Activated CD8-positive, alpha-beta T cell treated with anti-CD3 and anti-CD28 coated beads, Interleukin-2, amount 10 ng/mL, durations not matched to agents 7 days and 5 days (primary cell): ENCODE measurements at regions not wholly inside any gene's neighbourhood (a gene's known extent, or its start where the extent isn't known, plus 50 kb on each side); places are given as distances from the start of the nearest gene placed in this dataset.
"Not testable (repeated sequence)": the region's sequence is repeated elsewhere in the genome, so short reads cannot be mapped to it uniquely, and the experiment has no call there.

Source experiments
- ATAC-seq: fragments of 150-1000 bp; cut with Tn5 transposase; one replicate; pipeline ENCODE4 v1.10.0; 2021; ENCODE audit warnings: moderate library complexity
- CTCF ChIA-PET: fragments of 350-600 bp; sonication (Branson Sonifier 250); formaldehyde crosslinking; loops from one replicate; lab custom pipeline; 2021; ENCODE audit warnings: antibody characterized with exemption; lab: Charles Lee
- POLR2A ChIA-PET: fragments of 350-600 bp; sonication (Branson Sonifier 250); formaldehyde crosslinking; loops from one replicate; lab custom pipeline; 2021; ENCODE audit warnings: antibody characterized with exemption; lab: Charles Lee
- DNase-seq: peaks from one replicate; pipeline ENCODE4 v3.0.0-alpha.2; 2020
- H3K27ac Mint-ChIP-seq: one replicate; pipeline ENCODE4 v1.8.0; 2021; ENCODE audit warnings: mild to moderate bottlenecking, mixed read lengths
- H3K27me3 Mint-ChIP-seq: one replicate; pipeline ENCODE4 v1.8.0; 2021; ENCODE audit warnings: low read depth, mixed read lengths
- H3K36me3 Mint-ChIP-seq: one replicate; pipeline ENCODE4 v1.8.0; 2021; ENCODE audit warnings: low read depth, mixed read lengths
- H3K4me1 Mint-ChIP-seq: one replicate; pipeline ENCODE4 v1.8.0; 2021; ENCODE audit warnings: low read depth, mixed read lengths
- H3K4me3 Mint-ChIP-seq: one replicate; pipeline ENCODE4 v1.8.0; 2021; ENCODE audit warnings: mild to moderate bottlenecking, mixed read lengths
- H3K9me3 Mint-ChIP-seq: one replicate; pipeline ENCODE4 v1.8.0; 2022; ENCODE audit warnings: mixed read lengths; ENCODE audit not compliant: insufficient read depth

DNA sequence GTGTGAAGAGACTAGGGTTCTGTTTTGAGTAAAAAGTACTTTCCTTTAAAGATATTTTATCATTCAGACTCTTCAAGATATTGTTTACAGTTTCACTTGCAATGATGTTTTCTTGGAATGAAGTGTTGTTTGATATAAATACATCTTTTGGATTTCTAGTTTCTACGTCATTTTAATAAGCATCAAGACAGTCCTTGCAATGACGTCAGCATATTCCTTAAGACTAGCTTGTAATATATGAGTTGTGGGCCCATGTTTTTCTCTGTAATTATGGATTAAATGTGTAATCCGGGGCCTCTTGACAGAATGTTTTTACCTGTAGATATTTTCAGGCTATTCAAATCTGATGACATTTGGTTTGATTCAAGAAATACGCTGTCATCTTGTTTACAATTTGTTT, 66.1 kb downstream of the RBMX2 start:
- DNase-seq: no peak
- H3K27me3 Mint-ChIP-seq: no peaks in the 10 kb centered on the region
- POLR2A ChIA-PET: no interaction called here
- H3K4me1 Mint-ChIP-seq: no peaks in the 10 kb centered on the region
- CTCF ChIA-PET: no interaction called here
- no peak for ATAC-seq
- no peak overlapping the region for H3K4me3 Mint-ChIP-seq
- no peak overlapping the region for H3K27ac Mint-ChIP-seq
- no peaks in the 10 kb centered on the region for H3K36me3 Mint-ChIP-seq
- H3K9me3 Mint-ChIP-seq: no peaks in the 10 kb centered on the region

GRCh38 chrX:130468395-130468923, 66.7 kb downstream of the RBMX2 start:
- no peak overlapping the region for H3K4me3 Mint-ChIP-seq
- no peak overlapping the region for H3K27ac Mint-ChIP-seq
- ATAC-seq: no peak

DNA sequence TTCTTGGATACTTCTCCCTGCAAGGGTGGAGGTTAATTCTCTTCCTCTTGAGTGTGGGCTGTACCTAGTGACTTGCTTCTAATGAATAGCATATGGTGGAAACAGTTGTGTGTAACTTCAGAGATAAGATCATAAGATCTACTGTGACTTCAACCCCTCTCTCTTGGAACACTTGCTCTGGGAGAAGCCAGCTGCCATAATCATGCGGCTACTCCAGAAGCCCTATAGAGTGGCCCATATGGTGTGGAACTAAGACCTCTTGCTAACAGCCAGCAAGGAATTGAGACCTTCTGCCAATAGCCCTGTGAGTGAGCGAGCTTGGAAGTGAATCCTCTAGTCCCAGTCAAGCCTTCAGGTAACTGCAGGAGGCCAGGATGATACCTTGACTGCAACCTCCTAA, 81.1 kb downstream of the RBMX2 start:
- CTCF ChIA-PET: no interaction called here
- Mint-ChIP-seq H3K27ac (no peak overlapping the region), H3K36me3 (no peaks in the 10 kb centered on the region), H3K27me3 (peaks cover 5% of the 10 kb centered on the region), H3K4me1 (no peaks in the 10 kb centered on the region), H3K4me3 (no peak overlapping the region), H3K9me3 (no peaks in the 10 kb centered on the region)
- POLR2A ChIA-PET: no interaction called here
- no peak for DNase-seq
- no peak for ATAC-seq

More at GRCh38 chrX:130468395-130468923, 66.7 kb downstream of the RBMX2 start:
- H3K4me1 Mint-ChIP-seq: no peaks in the 10 kb centered on the region
- no peaks in the 10 kb centered on the region for H3K9me3 Mint-ChIP-seq
- H3K36me3 Mint-ChIP-seq: no peaks in the 10 kb centered on the region
- DNase-seq: no peak
- no peaks in the 10 kb centered on the region for H3K27me3 Mint-ChIP-seq
- POLR2A ChIA-PET: no interaction called here
- CTCF ChIA-PET: no interaction called here

DNA sequence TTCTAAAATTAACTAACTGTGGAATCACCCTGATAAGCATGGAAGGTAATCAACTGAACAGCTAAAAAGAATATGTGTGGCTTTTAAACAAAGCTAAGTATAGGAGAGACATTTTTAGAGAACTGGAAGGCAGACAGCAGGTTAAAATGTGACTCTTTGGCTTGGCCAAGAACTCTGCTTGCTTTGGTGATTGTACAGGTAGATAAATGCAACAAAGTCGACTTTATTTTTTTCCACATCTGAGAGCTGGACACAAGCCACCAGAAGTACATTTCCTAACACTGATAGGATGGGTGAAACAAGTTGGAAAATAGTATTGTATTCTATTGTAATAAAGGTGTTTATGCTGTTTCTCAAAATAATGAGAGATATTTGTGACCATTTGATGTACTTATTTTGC, 84.1 kb downstream of the RBMX2 start:
- Mint-ChIP-seq H3K36me3 (no peaks in the 10 kb centered on the region), H3K9me3 (no peaks in the 10 kb centered on the region), H3K27me3 (peaks cover 5% of the 10 kb centered on the region), H3K4me3 (no peak overlapping the region), H3K27ac (no peak overlapping the region), H3K4me1 (no peaks in the 10 kb centered on the region)
- DNase-seq (no peak), ATAC-seq (no peak)
- ChIA-PET CTCF (no interaction called here), POLR2A (no interaction called here)

GRCh38 chrX:130495502-130495901, 93.7 kb downstream of the RBMX2 start:
- DNase-seq, ATAC-seq, CTCF ChIA-PET, H3K36me3 Mint-ChIP-seq, H3K27me3 Mint-ChIP-seq, H3K4me1 Mint-ChIP-seq, H3K4me3 Mint-ChIP-seq, H3K27ac Mint-ChIP-seq, H3K9me3 Mint-ChIP-seq, POLR2A ChIA-PET: not testable (repeated sequence)

GRCh38 chrX:130497531-130497930, 95.7 kb downstream of the RBMX2 start:
- Mint-ChIP-seq H3K4me3 (no peak overlapping the region), H3K36me3 (no peaks in the 10 kb centered on the region), H3K27me3 (no peaks in the 10 kb centered on the region), H3K9me3 (no peaks in the 10 kb centered on the region), H3K4me1 (no peaks in the 10 kb centered on the region), H3K27ac (no peak overlapping the region)
- CTCF ChIA-PET: no interaction called here
- ATAC-seq: no peak
- no peak for DNase-seq
- POLR2A ChIA-PET: no interaction called here

DNA sequence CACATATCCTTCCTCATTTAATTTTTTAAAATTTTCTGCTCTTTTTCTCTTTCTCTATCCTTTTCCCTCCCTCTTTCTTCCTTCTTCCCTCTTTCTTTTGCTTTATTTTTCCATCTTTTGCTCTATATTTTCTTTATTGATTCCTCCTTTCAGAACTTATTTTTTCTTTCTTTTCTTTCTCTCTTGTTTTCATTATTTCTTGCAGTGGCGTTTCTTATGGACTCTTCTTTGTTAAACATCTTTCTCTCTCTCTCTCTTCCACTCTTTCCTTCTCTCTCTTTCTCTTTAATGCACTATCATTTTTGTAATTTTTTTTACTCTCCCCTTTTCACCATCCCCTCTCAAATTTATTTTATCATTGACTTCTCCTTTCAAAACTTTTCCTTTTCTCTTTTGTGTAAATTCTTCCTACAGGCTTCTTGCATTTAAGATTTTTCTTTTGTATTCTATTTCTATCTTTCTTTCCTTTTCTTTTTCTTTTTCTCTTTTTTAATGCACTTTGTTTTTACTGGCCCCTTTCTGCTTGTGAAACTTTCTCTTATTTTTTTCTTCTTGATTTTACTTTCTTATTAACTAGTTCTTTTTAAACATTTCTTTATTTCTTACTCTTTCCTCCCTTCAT, 97.0 kb downstream of the RBMX2 start:
- no peak overlapping the region for H3K27ac Mint-ChIP-seq

GRCh38 chrX:130502016-130502570, 100.3 kb downstream of the RBMX2 start:
- Mint-ChIP-seq H3K9me3 (no peaks in the 10 kb centered on the region), H3K4me3 (no peak overlapping the region), H3K27me3 (no peaks in the 10 kb centered on the region), H3K36me3 (no peaks in the 10 kb centered on the region), H3K27ac (no peak overlapping the region), H3K4me1 (no peaks in the 10 kb centered on the region)
- ATAC-seq: no peak
- ChIA-PET CTCF (no interaction called here), POLR2A (no interaction called here)
- DNase-seq: no peak

More for the DNA sequence above, 97.0 kb downstream of the RBMX2 start:
- no peak for DNase-seq
- Mint-ChIP-seq H3K9me3 (no peaks in the 10 kb centered on the region), H3K4me1 (no peaks in the 10 kb centered on the region), H3K27me3 (no peaks in the 10 kb centered on the region), H3K4me3 (no peak overlapping the region), H3K36me3 (no peaks in the 10 kb centered on the region)
- ATAC-seq: no peak
- ChIA-PET POLR2A (no interaction called here), CTCF (no interaction called here)

GRCh38 chrX:130504019-130504418, 102.2 kb downstream of the RBMX2 start:
- ATAC-seq (no peak), DNase-seq (no peak)
- Mint-ChIP-seq H3K36me3 (no peaks in the 10 kb centered on the region), H3K27me3 (no peaks in the 10 kb centered on the region), H3K4me1 (no peaks in the 10 kb centered on the region), H3K27ac (no peak overlapping the region), H3K4me3 (no peak overlapping the region), H3K9me3 (no peaks in the 10 kb centered on the region)
- CTCF ChIA-PET: no interaction called here
- POLR2A ChIA-PET: no interaction called here

GRCh38 chrX:130507015-130507414, 105.2 kb downstream of the RBMX2 start:
- Mint-ChIP-seq H3K9me3 (no peaks in the 10 kb centered on the region), H3K4me3 (no peak overlapping the region), H3K4me1 (no peaks in the 10 kb centered on the region), H3K27ac (no peak overlapping the region), H3K27me3 (no peaks in the 10 kb centered on the region), H3K36me3 (no peaks in the 10 kb centered on the region)
- ChIA-PET CTCF (no interaction called here), POLR2A (no interaction called here)
- DNase-seq (no peak), ATAC-seq (no peak)

DNA sequence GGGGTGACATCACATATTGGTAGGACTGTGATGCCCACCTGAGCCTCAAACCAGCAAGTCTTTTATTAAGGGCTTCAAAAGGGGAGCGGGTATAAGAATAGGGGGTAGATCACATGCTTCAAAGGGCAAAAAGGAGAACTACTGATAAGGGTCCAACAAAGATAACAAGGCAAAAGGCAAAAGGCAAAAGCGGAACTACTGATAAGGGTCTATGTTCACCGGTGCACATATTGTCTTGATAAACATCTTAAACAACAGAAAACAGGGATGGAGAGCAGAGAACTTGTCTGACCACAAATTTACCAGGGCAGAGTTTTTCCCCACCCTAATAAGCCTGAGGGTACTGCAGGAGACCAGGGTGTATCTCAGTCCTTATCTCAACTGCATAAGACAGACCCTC, 110.7 kb downstream of the RBMX2 start:
- ATAC-seq, POLR2A ChIA-PET, H3K27me3 Mint-ChIP-seq, H3K9me3 Mint-ChIP-seq, H3K4me1 Mint-ChIP-seq, H3K27ac Mint-ChIP-seq, CTCF ChIA-PET, H3K4me3 Mint-ChIP-seq, DNase-seq, H3K36me3 Mint-ChIP-seq: not testable (repeated sequence)

- no peaks in the 10 kb centered on the region for H3K27me3 Mint-ChIP-seq
- H3K27ac Mint-ChIP-seq: no peak overlapping the region
- DNase-seq (no peak), ATAC-seq (no peak)
- CTCF ChIA-PET: no interaction called here
- no peaks in the 10 kb centered on the region for H3K4me1 Mint-ChIP-seq
- H3K36me3 Mint-ChIP-seq: no peaks in the 10 kb centered on the region
- H3K4me3 Mint-ChIP-seq: no peak overlapping the region
- H3K9me3 Mint-ChIP-seq: no peaks in the 10 kb centered on the region
- POLR2A ChIA-PET: no interaction called here
Measured at GRCh38 chrX:130516123-130516522, 114.3 kb downstream of the RBMX2 start.
